GM06990 (cell line): ENCODE measurements at regions not wholly inside any gene's neighbourhood (a gene's known extent, or its start where the extent isn't known, plus 50 kb on each side); places are given as distances from the start of the nearest gene placed in this dataset.

Experiments
- DNase-seq: peaks from one replicate; pipeline ENCODE4 v3.0.0-alpha.2; 2011; ENCODE audit not compliant: insufficient read length; ENCODE audit errors: extremely low read depth
- H3K27me3 ChIP-seq: replicated peaks from 2 replicates; pipeline ENCODE4 v1.6.0; 2011; ENCODE audit warnings: low read length; ENCODE audit not compliant: control insufficient read depth, insufficient read depth
- H3K36me3 ChIP-seq: 2 replicates; pipeline ENCODE4 v1.5.1; 2011; ENCODE audit warnings: low read length; ENCODE audit not compliant: control insufficient read depth, insufficient read depth
- H3K4me3 ChIP-seq: replicated peaks from 2 replicates; pipeline ENCODE4 v1.5.1; 2011; ENCODE audit warnings: low read depth, mild to moderate bottlenecking, control low read depth, low read length
- TF ChIP-seq, protein P1 (sequence below): IDR thresholded peaks from 2 replicates; pipeline ENCODE4 v1.5.1; 2011; ENCODE audit warnings: low read length, control low read depth, mild to moderate bottlenecking, inconsistent platforms; ENCODE audit not compliant: insufficient read depth, poor library complexity, severe bottlenecking

DNA sequence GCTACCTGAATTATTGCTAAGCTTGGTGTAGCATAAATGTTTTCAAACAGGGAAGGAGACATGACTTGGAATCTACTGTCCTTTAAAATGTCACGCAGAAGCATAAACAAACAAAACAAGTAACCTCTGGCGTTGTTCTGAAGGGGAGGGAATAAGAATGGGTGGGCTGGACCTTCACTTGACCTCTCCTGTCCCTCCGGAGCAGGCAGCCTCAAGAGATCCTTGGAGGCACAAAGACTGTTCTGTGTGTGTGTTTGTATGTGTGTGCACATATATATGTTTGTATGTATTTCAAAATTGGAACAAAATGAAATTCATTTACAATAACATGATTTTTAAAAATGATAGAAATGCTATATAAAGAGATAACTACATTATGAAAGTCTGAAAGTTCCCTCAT lies 91.3 kb upstream of the DCLK2 start:
- Histone ChIP-seq H3K36me3 (no peaks in the 10 kb centered on the region), H3K27me3 (no peaks in the 10 kb centered on the region), H3K4me3 (no peak overlapping the region)
- DNase-seq = no peak
- TF ChIP-seq, protein P1, sequence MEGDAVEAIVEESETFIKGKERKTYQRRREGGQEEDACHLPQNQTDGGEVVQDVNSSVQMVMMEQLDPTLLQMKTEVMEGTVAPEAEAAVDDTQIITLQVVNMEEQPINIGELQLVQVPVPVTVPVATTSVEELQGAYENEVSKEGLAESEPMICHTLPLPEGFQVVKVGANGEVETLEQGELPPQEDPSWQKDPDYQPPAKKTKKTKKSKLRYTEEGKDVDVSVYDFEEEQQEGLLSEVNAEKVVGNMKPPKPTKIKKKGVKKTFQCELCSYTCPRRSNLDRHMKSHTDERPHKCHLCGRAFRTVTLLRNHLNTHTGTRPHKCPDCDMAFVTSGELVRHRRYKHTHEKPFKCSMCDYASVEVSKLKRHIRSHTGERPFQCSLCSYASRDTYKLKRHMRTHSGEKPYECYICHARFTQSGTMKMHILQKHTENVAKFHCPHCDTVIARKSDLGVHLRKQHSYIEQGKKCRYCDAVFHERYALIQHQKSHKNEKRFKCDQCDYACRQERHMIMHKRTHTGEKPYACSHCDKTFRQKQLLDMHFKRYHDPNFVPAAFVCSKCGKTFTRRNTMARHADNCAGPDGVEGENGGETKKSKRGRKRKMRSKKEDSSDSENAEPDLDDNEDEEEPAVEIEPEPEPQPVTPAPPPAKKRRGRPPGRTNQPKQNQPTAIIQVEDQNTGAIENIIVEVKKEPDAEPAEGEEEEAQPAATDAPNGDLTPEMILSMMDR = no peak

DNA sequence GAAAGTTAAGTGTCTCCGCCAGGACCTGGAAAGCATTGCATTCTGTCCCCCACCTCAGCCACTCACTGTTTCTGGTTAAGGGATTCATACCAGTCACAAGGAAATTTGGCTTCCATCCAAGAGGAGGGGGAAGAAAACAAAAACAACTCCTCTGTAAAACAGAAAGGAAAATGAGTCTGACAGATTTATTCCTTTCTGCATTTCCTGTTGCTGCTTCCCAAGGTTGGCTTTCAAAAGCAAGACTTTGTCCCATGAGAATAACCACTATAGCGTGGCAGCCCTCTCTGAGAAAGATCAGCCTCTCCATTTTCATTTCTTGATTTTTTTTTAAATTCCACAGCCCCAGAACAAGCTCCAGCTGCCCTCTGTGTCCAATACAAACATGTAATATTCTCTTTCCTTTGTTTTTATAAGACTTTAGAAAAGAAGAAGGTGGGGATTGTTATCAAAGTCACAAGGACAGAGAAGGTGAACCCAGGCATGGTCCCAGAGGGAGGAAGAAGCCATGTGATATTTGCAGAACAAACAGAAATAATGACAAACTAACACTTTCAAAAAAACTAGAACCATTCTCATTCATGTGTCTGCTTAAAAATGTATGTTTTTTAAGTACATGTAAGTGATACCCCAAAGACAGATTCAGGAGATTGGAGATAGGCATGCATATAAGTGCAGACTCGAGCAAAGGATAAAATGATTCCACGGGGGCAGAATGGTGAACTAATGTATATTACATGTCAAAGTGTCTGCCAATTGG lies 90.7 kb upstream of the DCLK2 start:
- Histone ChIP-seq H3K27me3 (no peaks in the 10 kb centered on the region), H3K4me3 (no peak overlapping the region), H3K36me3 (no peaks in the 10 kb centered on the region)
- no peak for DNase-seq
- TF ChIP-seq, protein P1 = no peak

DNA sequence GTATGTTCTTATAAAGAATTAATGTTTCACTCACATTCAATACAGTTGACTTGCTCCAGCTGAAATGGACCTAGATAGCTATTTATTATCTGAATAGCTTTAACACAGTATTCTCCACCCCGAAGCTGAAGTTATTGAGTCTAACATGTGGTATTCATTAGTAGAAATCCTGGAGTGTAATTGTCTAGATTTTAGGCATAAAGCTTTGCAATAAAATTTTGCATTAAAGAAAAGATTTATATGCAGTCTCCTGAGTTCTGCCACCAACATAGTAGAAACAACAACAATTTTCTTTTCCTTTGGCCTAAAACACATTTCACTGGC lies 90.2 kb upstream of the DCLK2 start:
- H3K27me3 ChIP-seq = no peaks in the 10 kb centered on the region
- H3K36me3 ChIP-seq = no peaks in the 10 kb centered on the region
- no peak for DNase-seq
- TF ChIP-seq, protein P1 = no peak
- no peak overlapping the region for H3K4me3 ChIP-seq

DNA sequence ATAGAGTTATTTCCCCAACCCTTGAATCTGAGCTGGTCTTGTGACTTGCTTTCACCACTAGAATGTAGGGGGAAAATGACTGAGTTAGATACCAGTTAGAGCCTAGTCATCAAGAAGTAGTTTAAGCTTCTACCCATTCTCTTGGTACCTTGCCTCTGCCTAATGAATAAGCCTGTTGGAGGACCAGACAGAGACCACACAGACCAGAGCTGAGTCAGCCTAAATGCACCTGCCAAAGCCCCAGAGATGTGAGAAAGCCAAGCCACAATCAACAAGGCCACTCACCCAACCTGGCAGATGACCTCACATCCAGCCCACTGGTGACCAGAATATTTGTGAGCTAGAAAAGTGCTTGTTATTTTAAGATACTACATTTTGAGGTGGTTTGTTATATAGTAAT lies 85.2 kb upstream of the DCLK2 start:
- TF ChIP-seq, protein P1 = no peak
- no peaks in the 10 kb centered on the region for H3K36me3 ChIP-seq
- no peak for DNase-seq

DNA sequence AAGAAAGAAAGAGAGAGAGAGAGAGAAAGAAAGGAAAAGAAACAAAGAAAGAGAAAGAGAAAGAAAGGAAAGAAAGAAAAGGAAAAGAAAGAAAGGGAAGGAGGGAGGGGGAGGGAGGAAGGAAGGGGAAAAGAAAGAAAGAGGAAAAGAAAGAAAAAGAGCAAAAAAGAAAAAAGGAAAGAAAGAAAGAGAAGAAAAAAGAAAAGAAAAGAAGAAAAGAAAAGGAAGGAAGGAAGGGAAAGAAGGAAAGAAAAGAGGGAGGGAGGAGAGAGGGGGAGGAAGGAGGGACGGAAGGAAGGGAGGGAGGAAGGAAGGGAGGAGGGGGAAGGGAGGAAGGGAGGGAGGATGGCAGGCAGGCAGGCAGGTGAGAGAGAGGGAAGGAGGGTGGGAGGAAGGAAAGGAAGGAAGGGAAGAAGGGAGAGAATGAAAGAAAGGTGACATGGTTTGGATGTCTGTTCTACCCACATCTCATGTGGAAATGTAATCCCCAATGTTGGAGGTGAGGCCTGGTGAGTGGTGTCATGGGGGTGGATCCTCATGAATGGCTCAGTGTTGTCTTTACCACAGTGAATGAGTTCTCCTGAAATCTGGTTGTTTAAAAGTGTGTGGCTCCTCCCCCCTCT lies 83.0 kb upstream of the DCLK2 start:
- Histone ChIP-seq H3K27me3 (no peaks in the 10 kb centered on the region), H3K36me3 (no peaks in the 10 kb centered on the region), H3K4me3 (no peak overlapping the region)
- no peak for DNase-seq
- TF ChIP-seq, protein P1 = no peak

More for the DNA sequence above, 85.2 kb upstream of the DCLK2 start:
- Histone ChIP-seq H3K4me3 (no peak overlapping the region), H3K27me3 (no peaks in the 10 kb centered on the region)
